Prostate gland (tissue), 2 donors: ENCODE measurements at regions not wholly inside any gene's neighbourhood (a gene's known extent, or its start where the extent isn't known, plus 50 kb on each side); places are given as distances from the start of the nearest gene placed in this dataset.

Experiments
- CTCF ChIP-seq, 4 experiments: fragments of 200-600 bp in 2 of 4; fragments of 450-650 bp in 2 of 4; sonication (generic) in 2 of 4; IDR thresholded peaks; 1 replicate in 3 of 4; 2 replicates in 1 of 4; pipeline ENCODE4 v1.5.1; 2016 to 2019; ENCODE audit warnings: antibody characterized with exemption in 4 of 4, mild to moderate bottlenecking in 2 of 4, moderate library complexity in 2 of 4
- POLR2A ChIP-seq: fragments of 450-650 bp; IDR thresholded peaks from one replicate; pipeline ENCODE4 v1.6.1; 2016; ENCODE audit warnings: antibody characterized with exemption, mild to moderate bottlenecking

DNA sequence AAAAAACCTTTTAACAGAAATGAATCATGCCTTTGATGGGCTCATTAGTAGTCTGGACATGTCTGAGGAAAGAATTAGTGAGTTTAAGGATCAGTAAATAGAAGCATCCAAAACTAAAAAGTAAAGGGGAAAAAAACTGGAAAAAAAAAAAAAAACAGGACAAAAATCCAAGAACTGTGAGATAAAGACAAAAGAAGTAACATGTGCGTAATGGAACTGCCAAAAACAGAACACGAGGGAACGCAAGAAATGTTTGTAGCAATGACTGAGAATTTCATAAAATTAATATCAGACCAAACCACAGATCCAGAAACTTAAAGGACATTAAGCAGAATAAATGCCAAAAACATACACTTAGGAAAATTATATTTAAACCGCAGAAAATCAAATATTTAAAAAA is 77.4 kb downstream of the MS4A13 start:
- TF ChIP-seq CTCF (IDR thresholded peaks at IDR 0.05) (no peak), POLR2A (no peak)
